Stimulated activated CD4-positive, alpha-beta T cell treated with anti-CD3 and anti-CD28 coated beads, TNF-alpha, amount 100 ng/mL, for 1 hour (primary cell): ENCODE measurements at regions not wholly inside any gene's neighbourhood (a gene's known extent, or its start where the extent isn't known, plus 50 kb on each side); places are given as distances from the start of the nearest gene placed in this dataset.

Experiments used
- DNase-seq, 3 donors: peaks; one replicate each; pipeline ENCODE4 v3.0.0-alpha.2; 2020; ENCODE audit warnings: low read depth in 3 of 3, low spot score in 1 of 3

- DNase-seq, result no peak
Observed at GRCh38 chr2:240296104-240296406, 139.4 kb upstream of the GPC1 start.

DNA sequence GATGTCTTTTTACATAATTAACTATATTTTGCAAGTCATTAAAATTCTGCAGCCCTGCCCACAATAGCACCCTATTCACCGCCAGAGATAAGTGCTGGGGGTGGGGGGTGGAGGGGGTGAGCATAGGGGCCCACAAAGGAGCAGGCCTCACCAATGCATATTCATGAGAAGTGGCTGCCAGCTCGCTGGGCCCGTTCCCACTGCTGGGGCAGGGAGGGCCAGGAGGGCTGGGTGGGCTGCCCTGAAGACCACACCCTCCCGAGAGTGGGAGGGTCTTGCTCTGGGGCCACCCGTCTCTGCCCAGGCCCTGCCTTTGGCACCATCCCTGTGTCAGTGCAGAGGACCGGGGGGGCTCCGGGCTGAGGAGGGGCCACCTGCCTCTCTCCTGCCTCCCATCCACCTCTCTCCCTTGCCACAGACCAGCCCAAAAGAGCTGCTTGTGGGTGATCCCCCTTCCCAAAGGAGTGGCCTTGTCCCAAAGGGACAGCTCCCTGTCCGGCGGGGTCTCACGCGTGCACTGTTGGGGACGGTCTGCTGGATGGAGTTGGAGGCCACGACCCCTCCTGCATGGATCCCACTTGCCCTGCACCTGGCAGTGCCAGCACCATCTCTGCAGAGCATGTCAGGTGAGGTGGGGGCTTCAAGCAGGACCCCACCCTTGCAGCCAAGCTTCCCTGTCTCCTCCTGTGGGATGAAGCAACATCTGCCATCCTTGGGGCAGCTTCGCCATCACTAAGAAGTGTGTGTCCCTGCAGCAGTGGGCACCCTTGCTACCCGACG is 138.8 kb upstream of the GPC1 start:
- no peak for DNase-seq

DNA sequence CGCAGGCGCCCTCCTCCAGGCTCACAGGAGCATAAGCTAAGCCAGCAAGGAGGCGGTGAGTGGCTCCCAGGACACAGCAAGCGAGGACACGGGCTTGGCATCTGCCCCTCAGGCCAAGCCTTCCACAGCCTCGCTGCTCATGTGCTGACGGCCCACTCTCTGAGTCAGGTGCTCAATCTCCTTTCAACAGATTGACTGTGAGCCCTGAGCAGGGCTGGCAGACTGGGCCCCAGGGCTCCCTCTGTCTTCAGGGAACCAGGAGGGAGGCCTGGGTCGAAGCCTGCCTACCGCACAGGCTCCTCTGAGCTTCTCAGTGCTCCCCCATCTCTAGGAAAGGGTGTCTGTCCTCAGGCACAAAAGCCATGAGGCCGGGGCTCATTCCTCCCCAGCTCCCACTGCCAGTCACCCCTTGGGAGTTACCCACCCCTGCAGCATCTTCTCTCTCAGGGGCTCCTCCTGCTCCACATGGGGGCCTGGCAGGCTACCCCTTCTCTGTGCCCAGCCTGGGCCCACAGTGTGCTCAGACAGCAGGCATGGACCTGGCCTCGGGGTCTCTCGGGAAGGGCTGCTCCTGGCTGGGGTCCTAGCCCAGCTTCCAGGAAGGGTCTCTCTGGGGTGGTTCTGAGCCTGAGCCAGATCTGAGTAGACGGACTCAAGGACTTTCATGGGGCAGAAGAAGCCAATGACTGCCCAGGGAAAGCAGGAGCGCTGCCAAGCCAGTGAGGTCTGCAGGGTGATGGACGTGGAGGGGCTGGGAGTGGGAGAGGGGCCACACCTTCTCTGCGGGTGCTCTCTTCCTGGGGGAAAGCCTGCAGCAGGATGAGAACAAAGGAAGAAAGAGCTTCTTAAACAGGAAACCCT is 138.0 kb upstream of the GPC1 start:
- no peak for DNase-seq

- no peak for DNase-seq
Observed at GRCh38 chr2:240298117-240298790, 137.2 kb upstream of the GPC1 start.

- no peak for DNase-seq
Observed at GRCh38 chr2:240298803-240299709, 136.4 kb upstream of the GPC1 start.

DNA sequence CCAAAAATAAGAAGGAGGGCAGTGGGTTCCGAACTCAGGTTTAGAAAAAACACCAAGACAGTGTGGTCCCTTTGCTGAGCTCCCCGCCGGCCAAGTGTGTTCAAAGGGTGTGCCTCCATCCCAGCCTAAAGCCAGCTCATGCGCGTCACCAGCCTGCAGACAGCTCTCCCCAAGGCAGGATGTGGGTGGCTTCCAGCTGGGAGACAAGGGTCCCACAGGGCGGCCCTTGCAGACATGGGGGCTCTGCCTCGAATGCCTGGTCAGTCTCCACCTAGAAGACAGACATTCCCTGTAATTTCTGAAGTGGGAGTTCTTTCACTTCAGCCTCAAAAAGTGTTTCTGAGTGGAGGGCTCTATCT is 135.8 kb upstream of the GPC1 start:
- no peak for DNase-seq

DNA sequence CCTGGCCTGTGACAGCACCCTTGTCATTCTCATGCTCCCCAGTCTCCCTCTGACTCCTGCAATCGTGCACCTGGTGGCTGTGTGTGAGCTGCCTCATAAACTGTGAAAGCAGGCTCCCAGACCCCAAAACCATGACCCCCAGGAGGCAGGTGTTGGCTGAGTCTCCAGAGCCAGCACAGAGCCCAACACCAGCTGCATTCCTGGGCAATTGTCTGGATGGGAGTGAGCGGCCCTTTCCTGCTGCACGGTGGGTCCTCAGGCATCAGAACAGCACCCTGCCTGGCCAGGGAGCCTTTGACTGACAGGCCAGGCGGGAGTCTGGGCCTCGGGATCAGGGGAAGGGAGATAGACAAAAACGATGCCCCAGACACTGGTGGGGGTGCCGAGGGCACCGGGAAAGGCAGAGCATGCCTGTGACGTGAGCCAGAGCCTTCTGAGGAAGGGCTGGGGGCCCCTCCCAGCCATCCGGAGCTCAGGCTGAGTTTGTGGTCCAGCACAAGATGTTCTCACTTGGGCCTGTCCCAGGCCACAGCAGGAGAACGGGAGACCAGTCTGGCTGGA is 135.1 kb upstream of the GPC1 start:
- no peak for DNase-seq

DNA sequence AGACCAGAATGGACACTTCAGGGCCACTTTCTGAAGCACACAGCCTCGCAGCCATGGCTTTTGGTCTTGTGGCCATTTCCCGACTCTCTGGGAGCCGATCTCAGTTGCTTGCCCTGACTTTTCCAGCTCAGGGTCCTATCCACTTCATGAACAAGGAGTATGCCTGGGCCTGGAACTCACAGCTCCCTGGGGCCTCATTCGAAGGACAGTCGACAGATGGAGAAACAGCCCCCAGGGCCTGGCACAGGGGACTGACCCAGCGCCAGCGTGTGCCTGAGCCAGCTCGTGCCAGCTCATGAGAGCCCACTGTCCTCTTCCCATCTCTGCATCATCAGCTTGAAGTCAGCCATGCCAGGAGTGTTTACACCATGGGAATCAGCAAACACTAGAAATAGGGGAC is 134.6 kb upstream of the GPC1 start:
- DNase-seq, result no peak

DNA sequence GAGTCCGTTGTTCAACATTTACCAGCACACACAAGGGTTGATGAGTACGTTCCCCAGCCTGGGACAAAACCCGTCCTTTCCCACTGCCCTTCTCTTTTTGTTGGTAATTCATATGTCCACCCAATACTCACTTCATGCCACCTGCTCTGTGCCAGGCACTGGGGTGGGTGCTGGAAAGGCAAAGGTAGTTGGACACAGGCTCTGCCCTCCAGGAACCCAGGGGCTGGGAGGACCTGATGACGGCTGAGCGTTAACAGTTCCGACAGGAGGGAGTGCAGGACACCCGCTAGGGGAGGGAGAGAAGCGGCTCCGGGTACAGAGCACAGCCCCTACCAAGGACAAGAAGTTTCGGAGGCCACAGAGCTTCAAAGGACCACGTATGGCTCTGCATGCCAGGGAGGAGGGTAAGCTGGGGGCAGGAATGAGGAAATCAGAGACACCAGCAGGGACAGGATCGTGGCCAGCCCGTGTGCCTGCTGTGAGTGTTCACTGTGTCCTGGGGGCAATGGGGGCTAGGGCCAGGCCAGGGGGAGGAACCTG is 134.1 kb upstream of the GPC1 start:
- no peak for DNase-seq

GRCh38 chr2:240302041-240302440 is 133.4 kb upstream of the GPC1 start:
- DNase-seq, result no peak

DNA sequence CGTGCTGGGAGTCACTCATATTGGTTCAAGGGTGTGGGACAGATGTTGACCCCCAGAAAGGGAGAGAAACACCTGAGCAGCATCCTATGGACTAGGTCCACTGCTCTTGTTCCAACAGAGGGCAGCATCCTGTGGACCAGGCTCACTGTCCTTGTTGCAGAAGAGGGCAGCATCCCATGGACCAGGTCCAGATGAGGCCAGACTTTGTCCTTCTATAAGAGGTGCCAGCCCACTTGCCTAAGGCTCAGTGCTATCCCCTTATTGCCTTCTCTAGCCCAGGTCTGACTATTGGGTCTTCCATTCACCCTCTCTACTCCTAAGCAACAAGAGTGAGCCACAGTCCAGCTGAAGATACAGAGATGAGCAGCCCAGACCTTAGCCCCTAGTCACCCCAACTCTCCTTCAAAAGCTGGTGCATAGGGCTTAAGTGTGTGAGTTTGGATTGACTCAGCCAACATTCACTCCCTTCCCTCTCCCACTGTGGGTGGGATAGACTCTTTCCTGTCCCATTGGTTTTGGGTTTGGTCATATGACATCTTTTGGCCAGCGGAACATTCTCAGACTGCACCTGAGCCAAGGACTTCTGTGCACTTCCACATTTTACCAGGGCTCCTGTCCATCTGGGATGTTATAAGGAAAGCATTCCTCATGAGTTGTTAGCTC is 132.4 kb upstream of the GPC1 start:
- DNase-seq, result no peak

DNA sequence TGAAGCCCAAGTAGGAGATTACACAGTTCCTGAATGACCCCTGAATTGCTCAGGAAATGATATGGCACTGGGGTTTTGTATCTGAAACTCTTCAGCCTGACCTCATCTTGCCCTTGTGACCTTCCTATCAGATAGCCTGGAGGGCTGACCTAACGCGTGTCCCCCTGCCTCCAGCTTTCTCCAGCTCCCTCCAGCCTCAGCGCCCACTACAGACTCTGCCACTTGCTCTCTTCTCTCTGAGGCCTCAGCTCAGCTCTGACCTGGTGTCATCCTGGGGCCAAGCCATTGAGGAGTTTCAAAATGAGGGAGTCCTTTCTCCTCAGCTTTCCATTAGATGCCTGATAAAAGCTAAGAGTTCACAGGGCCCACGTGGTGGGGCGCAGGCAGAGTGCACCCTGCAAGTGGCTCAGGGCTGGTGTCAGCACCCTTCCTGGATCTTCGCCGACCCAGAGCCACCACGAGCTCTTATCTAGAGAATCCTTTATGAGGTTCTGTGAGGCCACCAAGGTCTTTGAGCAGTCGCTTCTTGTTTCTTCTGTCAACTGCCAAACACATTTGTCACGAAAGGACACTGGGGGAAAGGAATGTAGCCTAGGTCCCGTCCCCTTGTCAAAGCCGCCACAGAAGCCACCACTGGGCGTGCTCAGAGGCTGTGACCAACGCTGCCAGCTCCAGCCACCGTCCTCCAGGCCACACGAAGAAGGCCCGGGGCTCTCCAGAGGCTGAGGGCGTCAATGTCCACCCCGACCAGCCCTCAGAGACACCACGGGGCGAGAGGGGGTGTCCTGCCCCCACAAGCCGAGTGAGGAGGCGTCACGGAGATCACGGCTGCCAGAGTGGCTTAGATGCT is 131.3 kb upstream of the GPC1 start:
- no peak for DNase-seq

GRCh38 chr2:240304746-240305161 is 130.7 kb upstream of the GPC1 start:
- DNase-seq, result no peak

- no peak for DNase-seq
Observed at GRCh38 chr2:240305369-240305962, 130.0 kb upstream of the GPC1 start.

GRCh38 chr2:240306185-240306584 is 129.3 kb upstream of the GPC1 start:
- DNase-seq, result no peak

- DNase-seq, result no peak
Observed at GRCh38 chr2:240308111-240308651, 127.3 kb upstream of the GPC1 start.

- no peak for DNase-seq
Observed at GRCh38 chr2:240309214-240309613, 126.2 kb upstream of the GPC1 start.

- DNase-seq, result no peak
Observed at GRCh38 chr2:240310201-240310600, 125.3 kb upstream of the GPC1 start.
